HEK293T (cell line): ENCODE measurements at regions not wholly inside any gene's neighbourhood (a gene's known extent, or its start where the extent isn't known, plus 50 kb on each side); places are given as distances from the start of the nearest gene placed in this dataset.

Experiments used
- ARNT ChIP-seq: fragments of 450-650 bp; IDR thresholded peaks from 2 replicates; pipeline ENCODE4 v1.6.1; 2017; ENCODE audit warnings: mild to moderate bottlenecking
- BHLHE40 ChIP-seq: fragments of 450-650 bp; IDR thresholded peaks from 2 replicates; pipeline ENCODE4 v1.6.1; 2016; ENCODE audit warnings: mild to moderate bottlenecking, moderate library complexity, borderline replicate concordance
- ELF4 ChIP-seq: fragments of 450-650 bp; IDR thresholded peaks from 2 replicates; pipeline ENCODE4 v1.6.1; 2017; ENCODE audit warnings: antibody characterized with exemption
- FOXM1 ChIP-seq: fragments of 450-650 bp; IDR thresholded peaks from 2 replicates; pipeline ENCODE4 v1.6.1; 2017; ENCODE audit warnings: mild to moderate bottlenecking, borderline replicate concordance

DNA sequence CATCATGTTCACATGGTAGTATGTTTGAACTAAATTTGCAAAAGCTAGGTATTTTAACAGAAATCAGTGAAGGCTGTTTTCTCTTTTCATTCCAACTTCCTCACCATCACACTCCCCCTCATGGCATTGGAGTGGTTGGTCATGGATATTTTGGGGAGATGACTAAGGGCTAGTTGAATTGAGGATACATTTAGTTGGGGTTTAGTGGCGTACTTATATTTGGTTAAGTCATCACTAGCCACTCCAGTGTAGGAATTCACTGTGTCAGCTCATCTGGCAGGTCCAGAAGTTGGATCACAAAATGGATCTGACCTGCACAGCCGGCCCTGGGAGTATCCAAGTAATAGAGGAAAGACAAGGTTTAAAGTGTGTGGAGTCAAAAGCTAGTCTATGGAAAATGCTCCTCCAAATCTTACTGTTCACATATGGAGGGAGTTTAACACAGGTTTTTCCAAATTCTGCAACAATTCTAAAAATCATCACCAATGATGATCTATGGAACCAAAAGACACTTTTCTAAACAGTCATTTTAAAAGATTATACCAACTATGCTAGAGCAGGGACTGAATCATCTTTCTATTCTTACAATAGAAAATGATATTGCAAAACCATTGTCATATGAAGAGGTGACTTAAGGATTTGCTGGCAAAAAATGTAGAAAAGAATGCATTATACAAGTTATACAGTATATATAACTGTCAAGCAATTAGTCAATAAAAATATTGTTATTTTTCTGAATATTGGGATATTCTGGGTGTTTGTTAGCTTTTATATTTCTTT is 247.8 kb upstream of the PEX5L start:
- TF ChIP-seq ARNT (no peak), BHLHE40 (no peak), FOXM1 (no peak), ELF4 (no peak)
